HCT116 (cell line): ENCODE measurements at regions not wholly inside any gene's neighbourhood (a gene's known extent, or its start where the extent isn't known, plus 50 kb on each side); places are given as distances from the start of the nearest gene placed in this dataset.

Experiments
- ATAC-seq: fragments of 200-7000 bp; cut with Tn5 transposase; 2 replicates; pipeline ENCODE4 v1.9.1; 2020; ENCODE audit warnings: mild to moderate bottlenecking, moderate library complexity
- BruUV-seq: library from RNA; stranded (reverse); fragments of 400-500 nt; replicated peaks from 2 replicates; lab custom pipeline; 2021; lab: Mats Ljungman, UMichigan
- CTCF ChIA-PET: fragments of 300-600 bp; sonication (Branson Sonifier 250); formaldehyde crosslinking; loops from one replicate; lab custom pipeline; 2021; ENCODE audit warnings: antibody characterized with exemption; lab: Charles Lee
- POLR2A ChIA-PET: fragments of 300-600, 350-600 bp; sonication (Branson Sonifier 250); formaldehyde crosslinking; loops from one replicate; lab custom pipeline; 2021; ENCODE audit warnings: antibody characterized with exemption; lab: Charles Lee
- RAD21 ChIA-PET, 2 experiments: fragments of 300-600 bp; sonication (Branson Sonifier 250); formaldehyde crosslinking; loops; one replicate each; lab custom pipeline; 2023; ENCODE audit warnings: low total read pairs in 2 of 2; ENCODE audit not compliant: uncharacterized antibody in 2 of 2, unreplicated experiment in 2 of 2, low non-redundant PET in 1 of 2; lab: Charles Lee
- DNase-seq: peaks from one replicate; pipeline ENCODE4 v3.0.0-alpha.2; 2010; ENCODE audit warnings: low read depth, low spot score
- H2AFZ ChIP-seq: fragments of 200-600 bp; shearing (Covaris generic), sonication (generic); 2 replicates; pipeline ENCODE4 v1.6.1; 2017; ENCODE audit warnings: low read depth, mixed run types, mixed read lengths, antibody characterized with exemption, low read length; ENCODE audit not compliant: poor library complexity, severe bottlenecking
- H3K27ac ChIP-seq: 2 replicates; pipeline ENCODE4 v1.5.1; 2012; ENCODE audit warnings: low read depth, low read length
- H3K27me3 ChIP-seq: fragments of 200-600 bp; sonication (generic); 2 replicates; pipeline ENCODE4 v1.6.1; 2016; ENCODE audit warnings: mixed run types, low read length, mixed read lengths; ENCODE audit not compliant: insufficient read depth
- H3K36me3 ChIP-seq, 2 experiments: fragments of 200-500 bp in 1 of 2; fragments of 200-600 bp in 1 of 2; sonication (Bioruptor generic) in 1 of 2; sonication (generic) in 1 of 2; 2 replicates each; pipeline versions ENCODE4 v1.5.1 to v1.6.1; 2014 to 2016; ENCODE audit warnings: low read length in 2 of 2, inconsistent platforms in 1 of 2, mixed read lengths in 1 of 2, mixed run types in 1 of 2; ENCODE audit not compliant: insufficient read depth in 2 of 2, control insufficient read depth in 1 of 2
- H3K4me1 ChIP-seq, 2 experiments: fragments of 200-600 bp in 1 of 2; sonication (generic) in 1 of 2; 2 replicates each; pipeline versions ENCODE4 v1.5.1 to v1.6.1; 2012 to 2017; ENCODE audit warnings: low read length in 2 of 2, inconsistent platforms in 1 of 2, mild to moderate bottlenecking in 1 of 2, mixed read lengths in 1 of 2, mixed run types in 1 of 2, moderate library complexity in 1 of 2; ENCODE audit not compliant: insufficient read depth in 2 of 2, control insufficient read depth in 1 of 2
- H3K4me2 ChIP-seq: fragments of 200-600 bp; sonication (generic); 2 replicates; pipeline ENCODE4 v1.6.1; 2017; ENCODE audit warnings: mixed run types, low read length, mixed read lengths
- H3K4me3 ChIP-seq, 2 experiments: fragments of 200-600 bp in 1 of 2; sonication (generic) in 1 of 2; replicated peaks in 1 of 2; 2 replicates each; pipeline ENCODE4 v1.5.1; 2011 to 2016; ENCODE audit warnings: low read length in 2 of 2, control low read depth in 1 of 2, low read depth in 1 of 2, mild to moderate bottlenecking in 1 of 2, mixed read lengths in 1 of 2, mixed run types in 1 of 2
- H3K79me2 ChIP-seq: fragments of 200-600 bp; sonication (generic); 2 replicates; pipeline ENCODE4 v1.6.1; 2017; ENCODE audit warnings: mild to moderate bottlenecking, mixed run types, low read length, moderate library complexity, mixed read lengths; ENCODE audit not compliant: insufficient read depth
- H3K9ac ChIP-seq: fragments of 200-600 bp; sonication (generic); 2 replicates; pipeline ENCODE4 v1.6.1; 2016; ENCODE audit warnings: low read length, mixed read lengths
- H3K9me2 ChIP-seq: fragments of 200-600 bp; sonication (generic), shearing (Covaris generic); 2 replicates; pipeline ENCODE4 v1.6.1; 2017; ENCODE audit warnings: mixed run types, mild to moderate bottlenecking, moderate library complexity; ENCODE audit not compliant: insufficient read depth
- H3K9me3 ChIP-seq, 2 experiments: fragments of 200-500 bp in 1 of 2; fragments of 200-600 bp in 1 of 2; sonication (Bioruptor generic) in 1 of 2; sonication (generic) in 1 of 2; 2 replicates each; pipeline ENCODE4 v1.6.1; 2014 to 2017; ENCODE audit warnings: low read length in 2 of 2, mixed read lengths in 2 of 2, inconsistent platforms in 1 of 2, low read depth in 1 of 2, mild to moderate bottlenecking in 1 of 2, mixed run types in 1 of 2, moderate library complexity in 1 of 2; ENCODE audit not compliant: control insufficient read depth in 1 of 2, insufficient read depth in 1 of 2
- H4K20me1 ChIP-seq: fragments of 200-600 bp; sonication (generic), shearing (Covaris generic); 2 replicates; pipeline ENCODE4 v1.6.1; 2017; ENCODE audit warnings: mixed run types, mild to moderate bottlenecking, moderate library complexity; ENCODE audit not compliant: insufficient read depth
- CBX3 ChIP-seq: IDR thresholded peaks from 2 replicates; pipeline ENCODE4 v1.6.1; 2012; ENCODE audit warnings: low read depth
- EGR1 ChIP-seq: IDR thresholded peaks from 2 replicates; pipeline ENCODE4 v1.6.1; 2012; ENCODE audit warnings: low read depth
- ELF1 ChIP-seq: IDR thresholded peaks from 2 replicates; pipeline ENCODE4 v1.6.1; 2012; ENCODE audit warnings: low read depth, borderline replicate concordance
- EZH2phosphoT487 ChIP-seq: fragments of 200-600 bp; IDR thresholded peaks from 2 replicates; pipeline ENCODE4 v1.6.1; 2018; ENCODE audit warnings: antibody characterized with exemption, borderline replicate concordance
- POLR2A ChIP-seq: IDR thresholded peaks from 2 replicates; pipeline ENCODE4 v1.7.0; 2011; ENCODE audit warnings: borderline replicate concordance; ENCODE audit not compliant: insufficient read depth, insufficient read length; ENCODE audit errors: extremely low read depth
- POLR2AphosphoS5 ChIP-seq: IDR thresholded peaks from 2 replicates; pipeline ENCODE4 v1.6.1; 2011; ENCODE audit warnings: mild to moderate bottlenecking, low read depth, low read length, moderate library complexity
- SIN3A ChIP-seq: IDR thresholded peaks from 2 replicates; pipeline ENCODE4 v1.6.1; 2012; ENCODE audit warnings: low read depth
- SP1 ChIP-seq: IDR thresholded peaks from 2 replicates; pipeline ENCODE4 v1.6.1; 2012; ENCODE audit warnings: low read depth
- SRF ChIP-seq: IDR thresholded peaks from 2 replicates; pipeline ENCODE4 v1.6.1; 2012; ENCODE audit warnings: low read depth
- ZBTB33 ChIP-seq: IDR thresholded peaks from 2 replicates; pipeline ENCODE4 v1.6.1; 2011; ENCODE audit warnings: mild to moderate bottlenecking, low read length, moderate library complexity; ENCODE audit not compliant: insufficient replicate concordance; ENCODE audit errors: extremely low read depth
- ZFX ChIP-seq: fragments of 450-650 bp; IDR thresholded peaks from 2 replicates; pipeline ENCODE4 v1.6.1; 2017
- ZNF274 ChIP-seq: fragments of 200-500 bp; sonication (Bioruptor generic); IDR thresholded peaks from 2 replicates; pipeline ENCODE4 v1.6.1; 2014; ENCODE audit warnings: mild to moderate bottlenecking, low read depth, low read length, inconsistent platforms
- intact Hi-C: fragments of 100-400 bp; cut with micrococcal nuclease; formaldehyde crosslinking; loops from 2 replicates; pipeline ENCODE4 v1.10.0; 2022

DNA sequence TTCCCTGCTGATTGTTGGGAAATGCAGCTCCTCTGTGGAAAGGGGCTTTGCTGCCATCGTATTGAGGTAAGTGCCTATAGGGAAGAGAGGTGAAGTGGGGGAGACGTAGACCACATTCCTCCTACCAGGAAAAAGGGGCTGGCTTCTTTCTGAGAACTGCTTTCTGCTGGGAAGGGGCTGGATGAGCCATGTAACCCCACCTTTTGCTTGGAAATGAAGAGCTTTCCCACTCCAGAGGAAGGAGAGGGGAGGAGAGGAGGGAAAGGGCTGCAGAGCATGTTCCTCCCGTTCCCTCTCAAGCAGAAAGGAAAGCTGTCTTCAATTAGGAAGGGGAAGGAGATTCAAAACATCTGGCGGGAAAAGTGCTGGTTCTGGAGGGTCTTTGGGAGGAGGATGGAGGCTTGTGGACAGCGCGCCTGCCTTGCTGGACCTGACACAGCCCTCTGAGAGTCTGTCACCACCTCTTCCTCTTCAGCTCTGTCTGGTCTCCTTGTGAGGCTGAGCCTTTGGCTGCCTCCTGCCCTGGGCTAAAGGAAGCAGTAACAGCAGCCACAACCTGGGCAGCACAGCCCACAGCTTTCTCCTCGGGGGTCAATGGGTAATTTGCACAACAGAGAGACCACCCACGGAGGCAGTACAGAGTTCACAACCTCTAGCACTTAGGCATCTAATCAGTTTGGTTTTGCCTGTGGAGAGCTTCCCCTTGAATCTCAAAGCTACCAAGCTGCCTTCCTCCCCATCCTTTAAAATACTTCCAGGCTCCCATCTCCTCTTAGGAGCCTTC lies 410.0 kb upstream of the TNP1 start:
- ATAC-seq (no peak), DNase-seq (no peak)
- RAD21 ChIA-PET = no interaction called here
- no peak for TF ChIP-seq ZBTB33
- TF ChIP-seq POLR2A = no peak
- no peak for TF ChIP-seq SIN3A
- TF ChIP-seq ZFX = no peak
- TF ChIP-seq SP1 = no peak
- TF ChIP-seq EZH2phosphoT487 = no peak
- no peak for TF ChIP-seq POLR2AphosphoS5
- TF ChIP-seq ELF1 = no peak
- no peak for TF ChIP-seq CBX3
- no peak for TF ChIP-seq SRF
- TF ChIP-seq EGR1 = no peak
- no peak for TF ChIP-seq ZNF274
- Histone ChIP-seq H4K20me1 (no peaks in the 10 kb centered on the region), H3K36me3 (no peaks in the 10 kb centered on the region), H3K27ac (no peak overlapping the region), H3K9me2 (no peaks in the 10 kb centered on the region), H2AFZ (no peak overlapping the region), H3K27me3 (peaks cover 5% of the 10 kb centered on the region), H3K79me2 (no peaks in the 10 kb centered on the region), H3K9ac (no peak overlapping the region), H3K4me2 (no peak overlapping the region), H3K4me1 (no peaks in the 10 kb centered on the region), H3K9me3 (no peaks in the 10 kb centered on the region; a peak in 1 of 4 replicates), H3K4me3 (no peak overlapping the region)
- no TSS peak for BruUV-seq
- intact Hi-C loops = no loop called here
- POLR2A ChIA-PET = no interaction called here
- CTCF ChIA-PET = no interaction called here
